Right cardiac atrium (tissue), 5 donors: ENCODE measurements at regions not wholly inside any gene's neighbourhood (a gene's known extent, or its start where the extent isn't known, plus 50 kb on each side); places are given as distances from the start of the nearest gene placed in this dataset.
A peak's percentile ranks its signal among the peaks of the same experiment; 100 is the strongest.

ENCODE experiments used
- ATAC-seq, 2 donors: fragments of 200-7000 bp; cut with Tn5 transposase; one replicate each; pipeline versions ENCODE4 v1.8.0 to v1.9.1; 2020; ENCODE audit warnings: moderate library complexity in 2 of 2, mild to moderate bottlenecking in 1 of 2
- DNase-seq, 3 donors: peaks; one replicate each; pipeline ENCODE4 v3.0.0-alpha.2; 2020
- H3K27ac ChIP-seq: one replicate; pipeline ENCODE4 v1.5.1; 2013; ENCODE audit warnings: mild to moderate bottlenecking, low read length, control low read depth, moderate library complexity
- H3K27me3 ChIP-seq: one replicate; pipeline ENCODE4 v1.6.1; 2013; ENCODE audit not compliant: control insufficient read depth, insufficient read depth
- H3K4me1 ChIP-seq: one replicate; pipeline ENCODE4 v1.6.1; 2013; ENCODE audit warnings: low read length; ENCODE audit not compliant: control insufficient read depth, insufficient read depth
- H3K4me3 ChIP-seq: one replicate; pipeline ENCODE4 v1.5.1; 2013; ENCODE audit warnings: low read length, control low read depth
- H3K9me3 ChIP-seq: one replicate; pipeline ENCODE4 v1.6.1; 2013; ENCODE audit warnings: low read length; ENCODE audit not compliant: control insufficient read depth
- WGBS: extraction: QIAGEN DNeasy Blood & Tissue Kit; methylation state at CpG from one replicate; pipeline ENCODE4 v1.1.7; 2013; 5-methylcytosine and 5-hydroxymethylcytosine counted together
- intact Hi-C, 4 donors: fragments of 100-400 bp; cut with DNase I; formaldehyde crosslinking; loops; one replicate each; pipeline versions ENCODE4 v1.11.0 to v1.14.0; 2022 to 2023
- donor health status: healthy with polysubstance abuse.
- donor health status: DM: no; HTN: yes; CAD: no.
- donor health status: DM: no; HTN: no; CAD: no.
- donor health status: DM: no; HTN: yes; CAD: no; lungs with severe emphysema.
- donor health status: DM: yes; HTN: yes; CAD: no.

GRCh38 chr13:40211586-40211968 lies 454.9 kb downstream of the FOXO1 start:
- H3K9me3 ChIP-seq = no peaks in the 10 kb centered on the region
- ATAC-seq = no peak
- H3K27me3 ChIP-seq = no peaks in the 10 kb centered on the region
- intact Hi-C loops = no loop called here
- H3K27ac ChIP-seq = no peak overlapping the region
- WGBS = 91% methylated on average over 3 of the region's 3 CpGs
- H3K4me1 ChIP-seq = no peaks in the 10 kb centered on the region
- no peak overlapping the region for H3K4me3 ChIP-seq
- no peak for DNase-seq

GRCh38 chr13:40213779-40214178 lies 452.7 kb downstream of the FOXO1 start:
- ATAC-seq (no peak), DNase-seq (no peak)
- H3K27me3 ChIP-seq = no peaks in the 10 kb centered on the region
- no peaks in the 10 kb centered on the region for H3K4me1 ChIP-seq
- intact Hi-C loops = no loop called here
- H3K9me3 ChIP-seq = no peaks in the 10 kb centered on the region
- no peak overlapping the region for H3K4me3 ChIP-seq
- H3K27ac ChIP-seq = no peak overlapping the region

GRCh38 chr13:40215311-40215710 lies 451.1 kb downstream of the FOXO1 start:
- no peaks in the 10 kb centered on the region for H3K4me1 ChIP-seq
- intact Hi-C loops = no loop called here
- ATAC-seq (no peak), DNase-seq (no peak)
- no peak overlapping the region for H3K4me3 ChIP-seq
- H3K27ac ChIP-seq = no peak overlapping the region
- H3K9me3 ChIP-seq = no peaks in the 10 kb centered on the region
- no peaks in the 10 kb centered on the region for H3K27me3 ChIP-seq
- 67% methylated on average over 1 of the region's 1 CpG for WGBS

- no peak overlapping the region for H3K4me3 ChIP-seq
- H3K27ac ChIP-seq = no peak overlapping the region
- H3K27me3 ChIP-seq = no peaks in the 10 kb centered on the region
- ATAC-seq = no peak
- DNase-seq = no peak
- H3K4me1 ChIP-seq = no peaks in the 10 kb centered on the region
- no peaks in the 10 kb centered on the region for H3K9me3 ChIP-seq
- 72% methylated on average over 3 of the region's 3 CpGs for WGBS
- intact Hi-C loops = no loop called here
Observed at GRCh38 chr13:40215747-40216146, 450.7 kb downstream of the FOXO1 start.

- Histone ChIP-seq H3K4me1 (peaks cover 2% of the 10 kb centered on the region), H3K27me3 (no peaks in the 10 kb centered on the region), H3K4me3 (no peak overlapping the region), H3K9me3 (no peaks in the 10 kb centered on the region), H3K27ac (no peak overlapping the region)
- no peak for DNase-seq
- no peak for ATAC-seq
- 78% methylated on average over 4 of the region's 4 CpGs for WGBS
- intact Hi-C loops = no loop called here
Observed at GRCh38 chr13:40217675-40218074, 448.8 kb downstream of the FOXO1 start.

- DNase-seq = no peak
- Histone ChIP-seq H3K4me3 (no peak overlapping the region), H3K27me3 (no peaks in the 10 kb centered on the region), H3K9me3 (no peaks in the 10 kb centered on the region), H3K4me1 (peaks cover 2% of the 10 kb centered on the region), H3K27ac (no peak overlapping the region)
- intact Hi-C loops = no loop called here
- peak in 1 of 2 donors; percentile 28 for ATAC-seq
- 90% methylated on average over 12 of the region's 12 CpGs for WGBS
Observed at GRCh38 chr13:40220299-40220935, 446.0 kb downstream of the FOXO1 start.

- intact Hi-C loops = no loop called here
- no peaks in the 10 kb centered on the region for H3K9me3 ChIP-seq
- H3K4me1 ChIP-seq = peaks cover 2% of the 10 kb centered on the region
- WGBS = 0% methylated on average over 1 of the region's 1 CpG
- no peaks in the 10 kb centered on the region for H3K27me3 ChIP-seq
- H3K27ac ChIP-seq = peak overlapping the region; percentile 90
- DNase-seq (no peak), ATAC-seq (peak; percentile 11 to 41)
- H3K4me3 ChIP-seq = no peak overlapping the region
Observed at GRCh38 chr13:40221131-40221459, 445.3 kb downstream of the FOXO1 start.

GRCh38 chr13:40221460-40222201 lies 444.8 kb downstream of the FOXO1 start:
- H3K9me3 ChIP-seq = no peaks in the 10 kb centered on the region
- intact Hi-C loops = no loop called here
- WGBS = 72% methylated on average over 10 of the region's 10 CpGs
- H3K4me3 ChIP-seq = no peak overlapping the region
- peak overlapping the region; percentile 66 for H3K27ac ChIP-seq
- no peaks in the 10 kb centered on the region for H3K27me3 ChIP-seq
- peak in 1 of 3 donors; percentile 37 for DNase-seq
- H3K4me1 ChIP-seq = peaks cover 2% of the 10 kb centered on the region
- peak; percentile 83 to 90 for ATAC-seq

GRCh38 chr13:40223585-40223984 lies 442.9 kb downstream of the FOXO1 start:
- intact Hi-C loops = no loop called here
- ATAC-seq (no peak), DNase-seq (no peak)
- Histone ChIP-seq H3K9me3 (no peaks in the 10 kb centered on the region), H3K27ac (no peak overlapping the region), H3K4me3 (no peak overlapping the region), H3K27me3 (no peaks in the 10 kb centered on the region), H3K4me1 (peaks cover 2% of the 10 kb centered on the region)
- WGBS = 96% methylated on average over 3 of the region's 3 CpGs

- ATAC-seq = peak; percentile 53 to 65
- intact Hi-C loops = no loop called here
- no peak overlapping the region for H3K27ac ChIP-seq
- peak in 1 of 3 donors; percentile 53 for DNase-seq
- H3K4me1 ChIP-seq = peaks cover 4% of the 10 kb centered on the region
- 76% methylated on average over 4 of the region's 4 CpGs for WGBS
- no peaks in the 10 kb centered on the region for H3K9me3 ChIP-seq
- no peak overlapping the region for H3K4me3 ChIP-seq
- no peaks in the 10 kb centered on the region for H3K27me3 ChIP-seq
Observed at GRCh38 chr13:40228496-40228895, 437.9 kb downstream of the FOXO1 start.

GRCh38 chr13:40228990-40229389 lies 437.5 kb downstream of the FOXO1 start:
- H3K9me3 ChIP-seq = no peaks in the 10 kb centered on the region
- no peak overlapping the region for H3K4me3 ChIP-seq
- H3K4me1 ChIP-seq = peaks cover 4% of the 10 kb centered on the region
- H3K27me3 ChIP-seq = no peaks in the 10 kb centered on the region
- intact Hi-C loops = no loop called here
- WGBS = 49% methylated on average over 2 of the region's 2 CpGs
- no peak for ATAC-seq
- H3K27ac ChIP-seq = no peak overlapping the region
- no peak for DNase-seq
